H1 (cell line): ENCODE measurements at regions not wholly inside any gene's neighbourhood (a gene's known extent, or its start where the extent isn't known, plus 50 kb on each side); places are given as distances from the start of the nearest gene placed in this dataset.
"Not testable (repeated sequence)": the region's sequence is repeated elsewhere in the genome, so short reads cannot be mapped to it uniquely, and the experiment has no call there.

Experiments used
- CTCF ChIA-PET: fragments of 300-600 bp; sonication (Branson Sonifier 250); formaldehyde crosslinking; loops from one replicate; lab custom pipeline; 2021; ENCODE audit not compliant: partially characterized antibody; lab: Charles Lee
- POLR2A ChIA-PET: fragments of 300-600 bp; sonication (Branson Sonifier 250); formaldehyde crosslinking; loops from one replicate; lab custom pipeline; 2021; ENCODE audit warnings: inconsistent platforms; ENCODE audit not compliant: partially characterized antibody; lab: Charles Lee
- DNase-seq, 2 experiments: peaks; one replicate each; pipeline versions ENCODE4 v3.0.0 to v3.0.0-alpha.2; 2010 to 2022; ENCODE audit warnings: low spot score in 2 of 2, low read depth in 1 of 2, mixed read lengths in 1 of 2
- FAIRE-seq: peaks from 2 replicates; lab custom pipeline; 2011; peaks lifted over from hg19 to GRCh38; lab: Jason Lieb, UNC
- H2AFZ ChIP-seq: 2 replicates; pipeline ENCODE4 v1.8.1; 2012; ENCODE audit warnings: low read length, inconsistent platforms
- H2AK5ac ChIP-seq: 2 replicates; pipeline ENCODE4 v1.6.1; 2013; ENCODE audit warnings: low read depth, low read length
- H2BK120ac ChIP-seq: replicated peaks from 2 replicates; pipeline ENCODE3; 2013; ENCODE audit warnings: low read depth, low read length, inconsistent platforms
- H2BK12ac ChIP-seq: 2 replicates; pipeline ENCODE4 v1.6.1; 2013; ENCODE audit warnings: low read depth, low read length
- H2BK15ac ChIP-seq: 2 replicates; pipeline ENCODE4 v1.6.1; 2013; ENCODE audit warnings: low read length
- H2BK20ac ChIP-seq: 2 replicates; pipeline ENCODE4 v1.6.1; 2013; ENCODE audit warnings: low read length
- H2BK5ac ChIP-seq: 2 replicates; pipeline ENCODE4 v1.6.1; 2013; ENCODE audit warnings: low read depth, low read length
- H3K14ac ChIP-seq: 2 replicates; pipeline ENCODE4 v1.6.1; 2013; ENCODE audit warnings: inconsistent platforms; ENCODE audit not compliant: insufficient read length
- H3K18ac ChIP-seq: 2 replicates; pipeline ENCODE4 v1.6.1; 2013; ENCODE audit warnings: low read length; ENCODE audit errors: extremely low read depth
- H3K23ac ChIP-seq: 2 replicates; pipeline ENCODE4 v1.6.1; 2013; ENCODE audit warnings: inconsistent platforms; ENCODE audit not compliant: insufficient read length
- H3K23me2 ChIP-seq: 2 replicates; pipeline ENCODE4 v1.6.1; 2013; ENCODE audit warnings: low read depth, low read length
- H3K27ac ChIP-seq: 2 replicates; pipeline ENCODE4 v1.6.1; 2011; ENCODE audit warnings: low read depth, low read length, inconsistent platforms
- H3K27me3 ChIP-seq, 4 experiments: replicated peaks in 1 of 4; 1 replicate in 1 of 4; 2 replicates in 3 of 4; pipeline versions ENCODE4 v1.6.1 to v1.8.1; 2011 to 2013; ENCODE audit warnings: low read length in 3 of 4, mild to moderate bottlenecking in 3 of 4, inconsistent platforms in 2 of 4, mixed read lengths in 2 of 4, moderate library complexity in 1 of 4; ENCODE audit not compliant: control insufficient read depth in 3 of 4, insufficient read depth in 3 of 4; ENCODE audit errors: extremely low read depth in 1 of 4
- H3K36me3 ChIP-seq, 4 experiments: 2 replicates each; pipeline versions ENCODE4 v1.6.1 to v1.8.1; 2011 to 2013; ENCODE audit warnings: mild to moderate bottlenecking in 4 of 4, low read length in 3 of 4, moderate library complexity in 2 of 4, control low read depth in 1 of 4, inconsistent platforms in 1 of 4; ENCODE audit not compliant: insufficient read depth in 4 of 4, control insufficient read depth in 2 of 4
- H3K4ac ChIP-seq: replicated peaks from 2 replicates; pipeline ENCODE3; 2013; ENCODE audit warnings: low read length, low read depth, mixed read lengths, inconsistent platforms; ENCODE audit not compliant: insufficient read length
- H3K4me1 ChIP-seq, 4 experiments: replicated peaks in 1 of 4; 1 replicate in 1 of 4; 2 replicates in 3 of 4; pipeline versions ENCODE4 v1.6.1 to v1.8.1; 2011 to 2013; ENCODE audit warnings: low read length in 3 of 4, inconsistent platforms in 2 of 4, mixed read lengths in 1 of 4; ENCODE audit not compliant: insufficient read depth in 4 of 4, control insufficient read depth in 3 of 4
- H3K4me2 ChIP-seq, 2 experiments: 2 replicates each; pipeline versions ENCODE4 v1.6.1 to v1.8.1; 2011 to 2013; ENCODE audit warnings: low read depth in 2 of 2, low read length in 2 of 2, control low read depth in 1 of 2, inconsistent platforms in 1 of 2, mild to moderate bottlenecking in 1 of 2; ENCODE audit not compliant: insufficient read depth in 1 of 2
- H3K4me3 ChIP-seq, 4 experiments: fragments of 200-600, 300-600 bp in 1 of 4; sonication (generic), shearing (Covaris generic), sonication (Bioruptor Twin) in 1 of 4; 2 replicates each; pipeline versions ENCODE4 v1.5.1 to v1.8.1; 2011 to 2016; ENCODE audit warnings: low read length in 4 of 4, low read depth in 3 of 4, control low read depth in 2 of 4, inconsistent platforms in 2 of 4, mild to moderate bottlenecking in 2 of 4, mixed read lengths in 1 of 4, moderate library complexity in 1 of 4; ENCODE audit not compliant: insufficient read depth in 2 of 4; ENCODE audit errors: extremely low read depth in 1 of 4
- H3K56ac ChIP-seq: replicated peaks from 2 replicates; pipeline ENCODE3; 2013; ENCODE audit warnings: low read depth, mild to moderate bottlenecking, mixed read lengths, low read length, inconsistent platforms; ENCODE audit not compliant: insufficient read length
- H3K79me1 ChIP-seq: 2 replicates; pipeline ENCODE4 v1.6.1; 2013; ENCODE audit warnings: low read depth, low read length, control low read depth
- H3K79me2 ChIP-seq, 2 experiments: 2 replicates each; pipeline versions ENCODE4 v1.6.1 to v1.8.1; 2012 to 2013; ENCODE audit warnings: low read length in 2 of 2, mild to moderate bottlenecking in 2 of 2, inconsistent platforms in 1 of 2; ENCODE audit not compliant: insufficient read depth in 2 of 2, control insufficient read depth in 1 of 2
- H3K9ac ChIP-seq, 4 experiments: replicated peaks in 1 of 4; 1 replicate in 1 of 4; 2 replicates in 3 of 4; pipeline versions ENCODE4 v1.6.1 to v1.8.1; 2011 to 2013; ENCODE audit warnings: low read depth in 3 of 4, low read length in 3 of 4, control low read depth in 2 of 4, mild to moderate bottlenecking in 2 of 4, moderate library complexity in 2 of 4, inconsistent platforms in 1 of 4; ENCODE audit errors: extremely low read depth in 1 of 4
- H3K9me3 ChIP-seq, 2 experiments: 2 replicates each; pipeline versions ENCODE4 v1.6.1 to v1.8.1; 2012 to 2013; ENCODE audit warnings: mild to moderate bottlenecking in 2 of 2, moderate library complexity in 2 of 2, control low read depth in 1 of 2, inconsistent platforms in 1 of 2, low read depth in 1 of 2, low read length in 1 of 2, mixed read lengths in 1 of 2; ENCODE audit not compliant: insufficient read depth in 2 of 2
- H4K20me1 ChIP-seq, 2 experiments: replicated peaks in 1 of 2; 2 replicates each; pipeline versions ENCODE3 to v1.8.1; 2011 to 2013; ENCODE audit warnings: inconsistent platforms in 2 of 2, low read length in 2 of 2, mild to moderate bottlenecking in 1 of 2; ENCODE audit not compliant: insufficient read depth in 2 of 2, control insufficient read depth in 1 of 2
- H4K5ac ChIP-seq: 2 replicates; pipeline ENCODE4 v1.6.1; 2013; ENCODE audit warnings: low read length, low read depth, mixed read lengths, inconsistent platforms; ENCODE audit not compliant: insufficient read length
- H4K8ac ChIP-seq: 2 replicates; pipeline ENCODE4 v1.8.0; 2013; ENCODE audit warnings: mild to moderate bottlenecking, moderate library complexity, low read length, inconsistent platforms; ENCODE audit not compliant: insufficient read depth; ENCODE audit errors: extremely low read depth
- H4K91ac ChIP-seq: replicated peaks from 2 replicates; pipeline ENCODE3; 2013; ENCODE audit warnings: low read length, mixed read lengths, inconsistent platforms; ENCODE audit not compliant: insufficient read length
- BACH1 ChIP-seq: IDR thresholded peaks from 2 replicates; pipeline ENCODE4 v1.6.1; 2012; ENCODE audit warnings: low read length, improper control_type of control experiment
- EP300 ChIP-seq, 2 experiments: IDR thresholded peaks; 1 replicate in 1 of 2; 2 replicates in 1 of 2; pipeline ENCODE4 v1.6.1; 2011 to 2012; ENCODE audit warnings: low read depth in 2 of 2, low read length in 2 of 2, mild to moderate bottlenecking in 2 of 2, borderline replicate concordance in 1 of 2, inconsistent platforms in 1 of 2, moderate library complexity in 1 of 2
- GTF2F1 ChIP-seq: IDR thresholded peaks from 2 replicates; pipeline ENCODE4 v1.6.1; 2012; ENCODE audit warnings: low read depth, low read length, improper control_type of control experiment, borderline replicate concordance
- RBBP5 ChIP-seq: IDR thresholded peaks from 2 replicates; pipeline ENCODE4 v1.7.1; 2012; ENCODE audit warnings: low read depth, mild to moderate bottlenecking, inconsistent platforms, low read length, moderate library complexity, borderline replicate concordance
- TEAD4 ChIP-seq: IDR thresholded peaks from 2 replicates; pipeline ENCODE4 v1.6.1; 2012; ENCODE audit warnings: low read depth, low read length, inconsistent platforms, mixed read lengths
- WGBS, 2 experiments: shearing (Covaris generic) in 1 of 2; methylation state at CpG; one replicate each; pipeline versions ENCODE4 v1.1.6 to v1.1.7; 2013 to 2015; ENCODE audit warnings: low lambda C conversion rate in 2 of 2, mixed read lengths in 2 of 2, inconsistent platforms in 1 of 2, low coverage in 1 of 2, missing lambda C conversion rate in 1 of 2; ENCODE audit not compliant: insufficient replicate concordance in 2 of 2, insufficient coverage in 1 of 2, insufficient read length in 1 of 2; ENCODE audit errors: extremely low coverage in 1 of 2, missing lambda C conversion rate in 1 of 2; 5-methylcytosine and 5-hydroxymethylcytosine counted together
- TF ChIP-seq, protein P1 (sequence below): IDR thresholded peaks from 2 replicates; pipeline ENCODE4 v1.6.1; 2012; ENCODE audit warnings: low read length, inconsistent platforms

- TF ChIP-seq, protein P1, sequence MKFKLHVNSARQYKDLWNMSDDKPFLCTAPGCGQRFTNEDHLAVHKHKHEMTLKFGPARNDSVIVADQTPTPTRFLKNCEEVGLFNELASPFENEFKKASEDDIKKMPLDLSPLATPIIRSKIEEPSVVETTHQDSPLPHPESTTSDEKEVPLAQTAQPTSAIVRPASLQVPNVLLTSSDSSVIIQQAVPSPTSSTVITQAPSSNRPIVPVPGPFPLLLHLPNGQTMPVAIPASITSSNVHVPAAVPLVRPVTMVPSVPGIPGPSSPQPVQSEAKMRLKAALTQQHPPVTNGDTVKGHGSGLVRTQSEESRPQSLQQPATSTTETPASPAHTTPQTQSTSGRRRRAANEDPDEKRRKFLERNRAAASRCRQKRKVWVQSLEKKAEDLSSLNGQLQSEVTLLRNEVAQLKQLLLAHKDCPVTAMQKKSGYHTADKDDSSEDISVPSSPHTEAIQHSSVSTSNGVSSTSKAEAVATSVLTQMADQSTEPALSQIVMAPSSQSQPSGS, result no peak
- TF ChIP-seq TEAD4, result no peak
- TF ChIP-seq GTF2F1, result no peak
- TF ChIP-seq EP300 (IDR thresholded peaks at IDR 0.05; ENCODE audit: borderline replicate concordance in 1 of 2, low read depth in 2 of 2, low read length in 2 of 2), result no peak
- TF ChIP-seq BACH1, result no peak
- TF ChIP-seq RBBP5, result no peak
Measured at GRCh38 chr2:230619491-230619890, 93.2 kb upstream of the CAB39 start (continued).

- FAIRE-seq, H3K4ac ChIP-seq, H2BK5ac ChIP-seq, H2BK120ac ChIP-seq, H2BK12ac ChIP-seq, H3K18ac ChIP-seq, H3K36me3 ChIP-seq, CTCF ChIA-PET, H3K9me3 ChIP-seq, H3K79me1 ChIP-seq, H3K27ac ChIP-seq, H4K5ac ChIP-seq, H2BK15ac ChIP-seq, H4K20me1 ChIP-seq, DNase-seq, H3K56ac ChIP-seq, H3K23ac ChIP-seq, POLR2A ChIA-PET, H3K27me3 ChIP-seq, H4K8ac ChIP-seq, H3K23me2 ChIP-seq, H3K4me2 ChIP-seq, H3K4me1 ChIP-seq, H2AFZ ChIP-seq, H3K4me3 ChIP-seq, H3K9ac ChIP-seq, H2AK5ac ChIP-seq, H2BK20ac ChIP-seq, H4K91ac ChIP-seq, H3K14ac ChIP-seq, H3K79me2 ChIP-seq: not testable (repeated sequence)
- 89% methylated on average over 4 of the region's 4 CpGs; no CpG with 5 or more reads in 1 of the 2 experiments for WGBS, 2 experiments
Measured at GRCh38 chr2:230625220-230625619, 87.4 kb upstream of the CAB39 start.
